LNCAP (cell line): ENCODE measurements at regions not wholly inside any gene's neighbourhood (a gene's known extent, or its start where the extent isn't known, plus 50 kb on each side); places are given as distances from the start of the nearest gene placed in this dataset.

ENCODE experiments used
- CTCF ChIP-seq: fragments of 450-650 bp; IDR thresholded peaks from 2 replicates; pipeline ENCODE4 v1.5.1; 2017; ENCODE audit warnings: mild to moderate bottlenecking

GRCh38 chr2:150127995-150128394 is 359.5 kb downstream of the RND3 start:
- no peak for TF ChIP-seq CTCF

- TF ChIP-seq CTCF: no peak
These were observed 360.0 kb downstream of the RND3 start for GRCh38 chr2:150127346-150127990.

GRCh38 chr2:150126839-150127238 is 360.6 kb downstream of the RND3 start:
- TF ChIP-seq CTCF: no peak

DNA sequence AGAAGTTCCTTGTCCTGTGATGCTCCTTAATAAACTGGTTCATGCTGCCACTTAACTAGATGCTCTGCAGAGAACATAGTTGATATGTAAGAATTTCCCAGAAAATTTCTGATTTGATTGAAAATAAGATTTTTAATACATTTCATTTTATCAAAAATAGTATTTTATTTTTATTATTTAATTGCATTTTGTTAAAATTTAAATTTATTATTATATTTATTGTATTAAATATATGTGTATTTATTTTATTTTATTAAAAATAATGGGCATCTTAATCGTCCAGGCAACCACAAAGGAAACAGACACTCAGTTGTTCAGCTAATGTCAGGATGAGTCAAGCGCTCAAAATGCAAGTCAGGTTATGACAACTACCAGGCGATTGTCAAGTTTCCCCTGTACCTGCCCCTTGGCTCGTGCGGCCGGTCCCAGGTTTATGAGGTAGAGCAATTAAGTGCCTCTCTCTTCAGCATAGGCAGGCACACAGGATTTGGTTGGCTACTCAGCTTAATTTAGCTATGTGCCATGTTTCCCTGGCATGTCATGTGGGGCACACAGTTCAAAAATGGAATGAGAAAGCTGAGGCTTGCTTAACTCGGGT is 361.2 kb downstream of the RND3 start:
- no peak for TF ChIP-seq CTCF

- no peak for TF ChIP-seq CTCF
These were observed 361.8 kb downstream of the RND3 start for GRCh38 chr2:150125708-150126107.

- TF ChIP-seq CTCF: no peak
These were observed 362.3 kb downstream of the RND3 start for GRCh38 chr2:150125188-150125587.

GRCh38 chr2:150124739-150125138 is 362.7 kb downstream of the RND3 start:
- no peak for TF ChIP-seq CTCF
